GM21529 (cell line): ENCODE measurements at regions not wholly inside any gene's neighbourhood (a gene's known extent, or its start where the extent isn't known, plus 50 kb on each side); places are given as distances from the start of the nearest gene placed in this dataset.
A peak's percentile ranks its signal among the peaks of the same experiment; 100 is the strongest.

Experiments
- ATAC-seq: cut with Tn5 transposase; IDR thresholded peaks from one replicate; pipeline ENCODE4 v1.9.1; 2021; ENCODE audit not compliant: unreplicated experiment

DNA sequence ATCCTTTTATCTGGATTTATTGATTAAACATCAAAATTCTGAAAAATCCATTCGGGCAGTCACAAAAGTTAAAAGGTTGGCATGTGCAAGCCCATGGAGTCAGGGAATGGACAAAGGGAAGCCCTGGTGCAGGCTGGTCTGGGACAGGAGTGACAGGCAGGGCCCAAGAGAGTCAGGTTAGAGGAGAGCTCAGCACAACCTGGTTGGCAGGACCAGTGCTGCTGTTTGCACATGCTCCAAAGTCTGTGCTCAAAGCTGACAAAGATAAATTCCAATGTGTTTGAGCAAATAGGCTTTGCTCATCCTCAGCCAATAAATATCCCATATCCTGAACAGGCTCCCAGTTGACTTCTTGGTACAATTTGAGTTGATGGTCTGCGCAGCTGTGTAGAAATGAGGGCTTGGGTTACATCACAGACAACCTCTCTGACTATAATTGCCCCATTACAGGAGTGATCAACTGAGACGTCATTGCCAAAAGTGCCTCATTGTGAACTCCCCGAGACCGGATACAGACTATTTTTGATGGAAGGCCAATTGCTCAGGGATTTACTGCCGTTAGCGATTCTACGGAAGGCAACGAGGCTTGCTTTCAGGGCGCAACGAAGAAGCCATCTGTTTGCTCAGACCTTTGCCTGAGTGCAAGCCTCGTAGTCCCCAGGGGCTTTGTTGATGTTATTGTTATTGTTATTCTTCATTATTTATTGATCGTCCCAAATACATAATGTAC, 1008.1 kb upstream of the TENM3 start:
- no peak for ATAC-seq

GRCh38 chr4:181245326-181245725, 997.9 kb upstream of the TENM3 start:
- ATAC-seq: no peak

GRCh38 chr4:181249031-181249430, 994.2 kb upstream of the TENM3 start:
- no peak for ATAC-seq

GRCh38 chr4:181254771-181255170, 988.4 kb upstream of the TENM3 start:
- no peak for ATAC-seq

GRCh38 chr4:181258569-181258968, 984.6 kb upstream of the TENM3 start:
- ATAC-seq: no peak

GRCh38 chr4:181259081-181259709, 984.0 kb upstream of the TENM3 start:
- no peak for ATAC-seq

GRCh38 chr4:181261279-181261678, 981.9 kb upstream of the TENM3 start:
- ATAC-seq: no peak

DNA sequence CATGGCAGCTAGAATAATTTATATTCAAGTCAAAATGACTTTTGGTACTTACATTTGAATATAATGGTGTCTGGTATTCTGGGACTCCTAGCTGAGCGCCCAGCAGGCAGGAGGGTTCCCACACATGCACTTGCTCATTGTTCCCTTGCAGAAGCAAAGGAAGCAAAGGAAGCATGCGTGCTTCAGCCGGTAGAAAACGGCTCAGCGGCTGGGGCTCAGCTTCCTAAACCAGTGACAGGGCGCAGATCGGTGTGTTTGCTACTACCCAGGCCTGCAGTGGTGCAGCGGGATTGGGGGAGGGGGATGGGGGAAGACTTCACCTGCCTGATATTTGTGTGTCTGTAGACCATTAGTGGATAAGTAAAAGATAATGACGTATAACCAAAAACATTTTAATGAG, 978.3 kb upstream of the TENM3 start:
- no peak for ATAC-seq

DNA sequence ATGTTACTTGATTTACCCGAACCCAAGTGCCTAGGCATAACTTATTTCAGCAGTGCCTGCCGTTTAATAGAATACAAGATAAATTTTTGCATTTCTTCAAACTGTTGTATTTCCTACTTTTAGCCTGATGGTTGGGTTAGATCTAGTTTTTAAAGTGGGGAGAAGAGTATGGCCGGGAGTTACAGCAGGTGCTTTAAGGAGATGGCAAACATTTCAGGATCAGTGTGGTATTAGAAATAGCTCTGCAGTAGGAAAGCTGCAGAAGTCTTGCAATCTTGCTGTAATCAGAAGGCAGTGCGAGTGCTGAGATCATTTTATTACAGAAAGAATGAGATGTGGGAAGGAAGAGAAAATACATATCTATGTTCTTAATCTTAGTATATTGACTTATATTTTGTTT, 977.8 kb upstream of the TENM3 start:
- no peak for ATAC-seq

GRCh38 chr4:181271116-181271640, 972.0 kb upstream of the TENM3 start:
- no peak for ATAC-seq

DNA sequence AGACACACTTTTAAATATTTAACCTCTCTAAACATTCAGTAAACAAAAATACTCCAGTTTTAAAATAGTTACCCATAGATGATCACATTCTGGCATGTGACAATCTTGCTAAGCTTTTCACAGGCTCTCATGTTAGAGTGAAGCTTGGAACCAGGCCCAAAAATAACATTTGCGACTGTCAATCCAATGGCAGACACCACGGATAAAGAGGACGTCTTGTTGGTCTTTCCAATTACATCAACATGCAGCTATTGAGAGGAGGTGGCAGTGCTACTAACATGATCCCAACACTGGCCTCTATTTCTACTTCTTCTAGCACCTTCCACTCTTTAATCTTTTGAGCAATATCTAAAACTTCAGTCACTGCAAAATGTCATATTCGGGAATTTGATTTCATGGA, 970.8 kb upstream of the TENM3 start:
- no peak for ATAC-seq

DNA sequence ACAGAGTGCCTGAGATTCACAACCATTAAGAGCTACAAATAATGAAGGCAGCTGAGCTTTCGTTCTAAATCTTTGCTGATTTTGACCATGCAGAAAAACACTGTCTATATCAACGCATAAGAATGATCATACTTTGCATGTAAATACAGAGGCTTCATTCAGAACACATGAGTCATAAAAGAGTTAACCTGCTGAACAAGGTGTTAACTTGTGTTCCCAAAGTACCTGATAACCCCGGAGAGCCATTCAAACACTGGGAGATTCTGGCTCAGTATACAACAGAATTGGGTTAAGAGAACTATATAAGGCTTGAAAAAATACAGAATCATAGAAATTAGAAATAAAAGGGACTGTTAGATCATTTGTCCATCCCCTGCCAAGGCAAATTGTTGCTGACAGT, 964.3 kb upstream of the TENM3 start:
- ATAC-seq: no peak

GRCh38 chr4:181281451-181281850, 961.8 kb upstream of the TENM3 start:
- ATAC-seq: no peak

- ATAC-seq: no peak
These were observed 954.0 kb upstream of the TENM3 start for GRCh38 chr4:181289198-181289597.

DNA sequence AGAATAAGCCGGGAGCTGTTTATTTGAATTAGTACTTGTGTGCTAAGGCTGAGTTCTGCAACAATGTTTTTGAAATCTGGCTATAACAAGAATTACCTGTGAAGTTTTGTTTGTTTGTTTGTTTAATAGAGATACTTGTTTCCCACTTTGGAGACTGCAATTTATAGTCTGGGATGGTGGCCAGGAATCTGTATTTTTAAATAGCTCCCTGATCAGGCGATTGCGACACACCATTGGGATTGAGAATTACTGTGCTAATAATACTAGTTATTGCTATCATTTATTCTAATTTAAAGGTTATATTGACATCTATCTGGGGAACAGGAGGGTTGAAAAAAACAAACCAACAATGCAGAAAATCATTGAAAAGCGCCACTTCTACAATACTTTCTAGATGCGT, 951.6 kb upstream of the TENM3 start:
- no peak for ATAC-seq

GRCh38 chr4:181293014-181293413, 950.2 kb upstream of the TENM3 start:
- no peak for ATAC-seq

DNA sequence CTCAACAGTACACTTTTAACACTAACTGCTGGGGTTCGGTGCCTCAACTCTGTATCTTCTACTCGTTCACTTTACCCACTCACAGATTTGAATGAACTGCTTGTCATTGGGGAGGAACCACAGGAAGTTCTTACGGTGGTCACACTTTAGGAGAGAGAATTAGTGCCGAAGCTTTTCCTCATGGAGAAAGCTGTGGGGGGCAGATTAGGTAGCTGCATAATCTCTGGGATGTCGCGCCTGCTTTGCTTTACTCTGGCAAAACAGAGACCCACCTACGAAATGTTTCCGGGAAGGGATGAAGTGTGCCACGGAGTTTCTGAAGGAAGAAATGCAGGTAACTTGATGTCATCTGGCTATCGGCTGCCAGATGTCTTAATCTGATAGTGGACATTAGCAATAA, 949.7 kb upstream of the TENM3 start:
- no peak for ATAC-seq

DNA sequence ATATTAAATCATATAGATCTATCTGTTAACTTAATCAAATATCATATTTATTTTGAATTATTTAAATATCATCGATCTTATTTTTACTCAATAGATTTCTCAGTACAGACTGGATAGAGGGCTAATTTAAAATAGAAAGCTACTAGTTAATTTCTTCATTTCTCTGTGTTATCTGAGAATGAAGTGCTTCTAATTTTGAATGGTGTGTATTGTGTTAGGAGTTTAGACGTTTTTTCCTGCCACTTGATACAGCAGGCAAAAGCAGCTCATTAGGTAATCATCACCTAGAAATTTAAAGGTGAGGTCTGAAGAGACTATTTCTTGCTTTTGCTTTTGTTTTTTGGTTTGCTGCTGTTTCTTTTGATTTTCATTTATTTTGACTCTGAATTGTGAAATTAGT, 948.8 kb upstream of the TENM3 start:
- no peak for ATAC-seq

DNA sequence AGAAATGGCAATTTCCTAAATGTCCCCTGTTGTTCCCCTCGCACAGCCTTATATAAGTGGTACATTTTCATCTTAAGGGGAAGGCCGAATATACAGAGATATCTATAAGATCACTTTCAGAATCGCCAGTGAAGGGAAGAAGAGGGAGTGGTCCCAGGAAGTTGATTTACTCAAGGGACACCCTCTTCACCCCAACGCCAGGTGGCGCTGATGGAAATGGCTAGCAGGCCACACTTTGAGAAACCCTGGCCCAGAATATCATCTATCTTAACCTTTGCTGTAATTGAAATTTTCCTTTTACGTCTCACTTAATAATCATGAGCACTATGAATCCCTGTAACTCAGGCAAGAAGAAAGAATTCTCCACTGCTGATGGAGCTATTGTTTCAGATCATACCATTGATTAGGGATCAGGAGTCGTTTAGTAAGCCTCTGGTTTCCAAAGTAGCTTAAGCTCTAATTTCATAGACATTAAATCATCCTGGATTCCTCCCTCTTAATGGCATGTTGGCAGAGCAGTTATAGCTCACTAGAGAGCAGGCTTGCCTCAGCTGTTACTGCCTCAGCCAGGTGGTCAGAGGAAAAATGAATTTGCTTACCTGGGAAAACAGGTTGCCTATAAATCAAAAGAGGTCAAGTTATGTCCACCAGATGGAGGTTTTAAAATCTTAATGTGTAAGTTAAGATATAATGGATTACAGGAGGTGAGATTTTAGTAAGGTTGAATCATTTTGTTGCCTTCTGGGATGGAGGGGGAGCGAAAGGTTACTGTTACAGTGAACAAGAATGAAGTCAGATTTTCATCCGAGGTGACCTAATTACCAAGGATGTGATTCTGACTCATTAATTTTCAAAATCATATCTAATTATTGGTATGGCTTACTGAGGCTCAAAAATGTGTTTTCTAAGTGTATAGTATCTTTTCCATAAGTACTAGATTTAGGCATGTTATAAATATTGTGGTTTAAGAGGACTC, 941.2 kb upstream of the TENM3 start:
- peak; percentile 76 for ATAC-seq

DNA sequence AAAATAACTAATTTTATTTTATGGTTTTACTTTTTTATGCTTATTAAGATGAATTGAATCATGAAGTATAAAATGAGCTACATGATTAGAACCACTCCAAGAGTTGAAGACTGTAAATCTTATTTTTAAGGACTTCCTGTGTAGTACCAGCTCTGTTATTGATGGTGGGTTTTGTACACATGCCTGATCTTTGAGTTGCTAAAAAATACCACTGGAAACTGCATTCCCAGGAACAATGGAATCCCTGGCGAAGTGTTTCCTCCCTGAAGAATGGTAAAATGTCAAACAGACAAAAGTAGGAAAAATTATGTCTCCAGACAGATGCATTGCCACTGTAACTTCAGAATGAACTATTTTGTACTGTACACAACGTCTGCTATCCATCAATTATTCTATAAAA, 935.4 kb upstream of the TENM3 start:
- ATAC-seq: no peak

DNA sequence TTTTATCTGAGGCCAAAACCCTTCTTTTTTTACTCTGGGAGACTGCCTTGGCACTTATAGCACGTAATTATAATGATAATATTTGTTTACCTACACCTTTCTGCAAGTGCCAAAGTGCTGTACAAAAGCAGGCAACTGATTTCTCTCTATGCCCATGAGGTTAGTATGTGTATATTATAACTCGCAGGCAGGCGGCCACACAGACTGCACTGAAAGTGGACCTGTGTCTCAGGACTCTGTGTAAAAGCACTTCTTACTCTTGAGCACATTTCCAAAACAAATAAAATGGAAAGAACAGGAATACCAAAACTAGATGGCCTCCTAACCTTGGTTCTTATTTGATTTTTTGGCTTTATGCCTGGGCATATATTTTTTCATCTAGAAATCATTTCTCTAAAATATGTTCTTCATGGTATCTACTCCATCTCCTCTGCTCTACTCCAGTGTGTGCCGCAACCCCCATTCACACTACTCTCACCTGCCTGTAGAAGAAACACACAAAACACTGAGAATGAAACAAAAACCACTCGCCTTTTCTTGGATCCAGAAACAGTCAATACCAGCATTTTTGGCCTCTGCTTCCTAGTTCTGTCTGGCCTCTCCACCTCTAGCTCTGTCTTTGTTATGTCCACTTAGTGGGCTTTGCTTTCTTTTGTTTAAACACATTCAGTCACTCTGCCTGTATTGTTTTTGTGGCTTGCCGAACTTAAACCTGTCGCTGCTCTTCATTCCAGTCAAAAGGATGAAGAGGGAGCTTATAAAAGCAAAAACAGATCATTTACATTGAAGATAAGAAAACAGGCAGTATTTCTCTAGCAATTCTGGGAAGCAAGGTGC, 934.5 kb upstream of the TENM3 start:
- ATAC-seq: no peak
